ENCODE measurements at regions not wholly inside any gene's neighbourhood (a gene's known extent, or its start where the extent isn't known, plus 50 kb on each side); places are given as distances from the start of the nearest gene placed in this dataset.

- TF ChIP-seq, protein P1, sequence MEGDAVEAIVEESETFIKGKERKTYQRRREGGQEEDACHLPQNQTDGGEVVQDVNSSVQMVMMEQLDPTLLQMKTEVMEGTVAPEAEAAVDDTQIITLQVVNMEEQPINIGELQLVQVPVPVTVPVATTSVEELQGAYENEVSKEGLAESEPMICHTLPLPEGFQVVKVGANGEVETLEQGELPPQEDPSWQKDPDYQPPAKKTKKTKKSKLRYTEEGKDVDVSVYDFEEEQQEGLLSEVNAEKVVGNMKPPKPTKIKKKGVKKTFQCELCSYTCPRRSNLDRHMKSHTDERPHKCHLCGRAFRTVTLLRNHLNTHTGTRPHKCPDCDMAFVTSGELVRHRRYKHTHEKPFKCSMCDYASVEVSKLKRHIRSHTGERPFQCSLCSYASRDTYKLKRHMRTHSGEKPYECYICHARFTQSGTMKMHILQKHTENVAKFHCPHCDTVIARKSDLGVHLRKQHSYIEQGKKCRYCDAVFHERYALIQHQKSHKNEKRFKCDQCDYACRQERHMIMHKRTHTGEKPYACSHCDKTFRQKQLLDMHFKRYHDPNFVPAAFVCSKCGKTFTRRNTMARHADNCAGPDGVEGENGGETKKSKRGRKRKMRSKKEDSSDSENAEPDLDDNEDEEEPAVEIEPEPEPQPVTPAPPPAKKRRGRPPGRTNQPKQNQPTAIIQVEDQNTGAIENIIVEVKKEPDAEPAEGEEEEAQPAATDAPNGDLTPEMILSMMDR (IDR thresholded peaks at IDR 0.05; ENCODE audit: low read length): no peak
- no peak for TF ChIP-seq EZH2 (optimal IDR thresholded peaks at IDR 0.05; ENCODE audit: low read depth, low read length)
Measured at GRCh38 chr7:109579901-109580300, 1010.2 kb downstream of the DNAJB9 start.

Measured in MM.1S (cell line).